DMS114 treated with DMSO at 0.1 percent for 48 hours (cell line): ENCODE measurements at regions not wholly inside any gene's neighbourhood (a gene's known extent, or its start where the extent isn't known, plus 50 kb on each side); places are given as distances from the start of the nearest gene placed in this dataset.
"Not testable (repeated sequence)": the region's sequence is repeated elsewhere in the genome, so short reads cannot be mapped to it uniquely, and the experiment has no call there.

Experiments used
- DNase-seq: peaks from one replicate; lab custom pipeline; 2025; ENCODE audit not compliant: unreplicated experiment; lab: John Stamatoyannopoulos, UW

- no peak for DNase-seq
These were observed 207.1 kb upstream of the CXorf66 start for GRCh38 chrX:140172401-140172800.

- DNase-seq, result no peak
These were observed 202.2 kb upstream of the CXorf66 start for GRCh38 chrX:140167551-140167950.

DNA sequence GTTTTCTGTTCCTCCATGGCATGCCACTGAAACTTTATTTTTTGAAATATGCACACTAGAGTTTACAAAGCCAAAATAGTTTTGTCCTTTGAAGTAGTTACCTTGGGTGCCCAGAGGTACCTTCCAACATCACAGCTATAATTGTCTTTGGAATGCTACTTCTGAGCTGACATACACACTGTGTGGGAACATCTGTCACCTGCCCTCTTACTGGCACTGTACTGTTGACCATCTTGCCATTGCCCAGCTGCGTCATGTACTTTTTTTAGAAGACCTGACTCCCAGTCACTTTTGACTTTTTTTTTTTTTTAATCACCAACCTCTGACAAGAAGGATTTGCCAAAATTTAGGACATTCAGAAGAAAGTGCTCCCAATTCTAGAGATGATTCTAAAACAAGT lies 200.5 kb upstream of the CXorf66 start:
- DNase-seq, result no peak

GRCh38 chrX:140164391-140164790 lies 199.1 kb upstream of the CXorf66 start:
- DNase-seq, result no peak

DNA sequence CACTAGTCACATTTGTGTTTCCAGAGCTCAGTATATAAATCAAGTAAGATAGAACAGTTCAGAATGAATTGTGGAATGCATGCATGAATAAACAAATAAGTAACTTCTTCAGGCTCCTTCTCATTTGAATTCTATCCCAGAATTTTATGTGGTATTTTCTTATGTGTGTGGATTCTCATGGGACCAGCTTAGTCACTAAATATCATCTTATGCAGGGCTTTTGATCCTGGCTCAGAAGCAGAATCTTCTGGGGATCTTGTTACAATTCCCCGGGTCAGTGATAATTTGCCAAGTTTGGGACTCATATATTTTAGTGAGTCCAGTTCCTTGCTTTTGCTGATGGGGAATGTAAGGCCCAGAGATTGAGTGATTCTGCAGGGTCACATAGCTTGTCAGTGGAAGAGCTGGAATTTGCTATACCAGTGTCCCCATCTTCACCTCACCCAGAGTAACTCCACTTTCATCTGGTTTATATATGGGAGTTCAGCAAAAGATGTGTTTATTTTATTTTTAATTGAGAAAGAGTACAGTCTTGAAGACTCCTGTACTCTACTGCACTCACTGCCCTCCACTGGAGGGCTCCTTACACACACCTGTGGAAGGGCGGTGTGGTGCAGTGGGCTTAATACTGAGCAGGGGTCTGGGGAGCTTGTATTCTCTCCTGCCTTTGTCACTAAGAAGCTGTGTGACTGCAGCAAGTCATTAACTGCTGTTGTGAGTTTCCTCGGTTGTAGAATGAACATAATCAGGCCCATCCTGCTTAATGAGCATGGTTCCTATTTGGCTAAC lies 198.2 kb upstream of the CXorf66 start:
- DNase-seq, result no peak

DNA sequence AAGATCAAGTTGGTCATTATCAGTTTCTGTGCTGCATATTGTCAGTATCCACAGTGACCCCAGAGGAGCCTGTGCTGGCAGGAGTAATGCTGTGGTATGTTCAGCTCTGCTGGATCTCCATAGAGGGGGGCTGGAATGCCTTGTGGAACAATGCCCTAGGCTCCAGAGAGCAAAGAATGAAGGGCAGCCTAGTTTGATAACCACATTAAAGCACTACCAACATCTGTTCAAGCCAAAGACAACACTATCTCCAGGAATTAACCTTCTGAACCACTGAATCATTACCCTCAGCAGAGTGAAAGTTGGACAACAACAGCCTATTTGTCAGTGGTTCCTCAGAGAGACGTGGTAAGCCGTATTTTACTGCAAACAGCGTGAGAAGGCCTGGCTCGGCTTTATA lies 192.3 kb upstream of the CXorf66 start:
- no peak for DNase-seq

DNA sequence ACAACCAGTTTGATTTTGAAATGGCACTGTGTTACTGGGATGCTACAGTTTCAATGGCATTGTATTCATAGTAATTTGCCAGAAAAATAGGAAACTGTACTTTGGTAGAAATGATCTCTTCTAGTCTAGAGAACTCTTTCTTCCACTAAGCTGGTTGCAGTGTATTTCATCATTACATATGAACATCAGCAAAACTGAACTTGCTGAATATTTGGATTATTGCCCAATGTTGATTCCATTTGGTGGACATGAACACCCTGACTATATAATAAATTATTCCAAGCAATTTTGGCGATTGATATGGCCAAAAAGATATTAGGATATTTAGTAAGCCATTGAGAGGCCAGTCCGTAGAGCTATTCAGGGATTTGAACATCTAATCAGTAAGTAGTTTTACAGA lies 191.8 kb upstream of the CXorf66 start:
- DNase-seq, result no peak

DNA sequence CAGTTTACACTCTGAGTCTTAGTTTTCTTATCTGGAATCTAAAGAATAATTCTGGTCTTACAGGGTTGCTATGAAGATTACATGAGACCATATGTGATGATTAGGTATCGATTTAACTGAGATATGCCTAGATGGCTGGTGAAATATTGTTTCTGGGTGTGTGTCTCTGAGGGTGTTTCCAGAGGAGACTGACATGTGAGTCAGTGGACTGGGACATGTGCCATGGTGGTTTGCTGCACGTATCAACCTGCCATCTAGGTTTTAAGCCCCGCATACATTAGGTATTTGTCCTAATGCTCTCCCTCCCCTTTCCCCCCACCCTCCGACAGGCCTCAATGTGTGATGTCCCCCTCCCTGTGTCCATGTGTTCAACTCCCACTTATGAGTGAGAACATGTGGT lies 186.0 kb upstream of the CXorf66 start:
- DNase-seq, result no peak

DNA sequence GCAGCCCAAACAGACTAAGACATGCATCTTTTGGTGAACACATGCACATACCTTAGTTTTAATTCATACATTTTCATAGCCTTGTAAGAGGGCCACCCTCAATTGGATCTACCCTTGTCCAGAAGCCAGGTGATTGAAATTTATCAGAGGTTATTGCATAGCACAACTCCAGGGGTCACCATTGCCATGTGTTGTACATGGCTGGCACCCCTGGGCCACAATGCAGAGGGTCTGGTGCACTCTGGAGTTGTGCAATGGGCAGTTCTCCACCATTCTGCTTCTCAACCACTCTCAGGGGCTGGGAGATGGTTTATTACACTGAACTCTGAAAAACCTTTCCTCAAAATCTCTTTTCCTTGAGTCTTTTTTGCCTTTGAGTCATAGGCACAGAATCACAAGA lies 184.4 kb upstream of the CXorf66 start:
- no peak for DNase-seq

DNA sequence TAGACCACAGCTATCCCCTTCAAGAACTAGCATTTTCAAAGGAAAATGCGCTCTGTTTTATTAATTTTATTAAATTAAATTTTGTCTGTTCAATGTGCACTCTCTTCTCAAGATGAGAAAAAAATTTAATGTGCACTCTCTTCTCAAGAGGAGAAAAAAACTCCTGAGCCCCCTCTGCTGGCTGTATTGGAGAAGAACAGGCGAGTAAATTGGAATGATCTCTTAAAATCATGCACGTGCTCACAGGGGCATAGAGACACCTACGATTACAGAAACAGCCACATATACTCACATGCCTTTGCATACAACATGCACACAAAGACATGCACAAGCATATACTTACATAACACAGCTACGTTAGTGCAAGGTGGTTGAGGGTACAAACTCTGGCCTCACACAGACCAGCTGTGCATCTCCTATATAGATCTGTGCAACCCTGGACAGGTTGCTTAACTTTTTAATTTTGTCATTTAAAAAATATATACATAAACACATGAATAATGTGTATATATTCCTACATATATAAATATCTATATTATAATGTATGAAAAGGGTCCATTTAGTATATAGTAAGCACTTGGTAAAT lies 176.2 kb upstream of the CXorf66 start:
- DNase-seq, result peak; percentile 5

DNA sequence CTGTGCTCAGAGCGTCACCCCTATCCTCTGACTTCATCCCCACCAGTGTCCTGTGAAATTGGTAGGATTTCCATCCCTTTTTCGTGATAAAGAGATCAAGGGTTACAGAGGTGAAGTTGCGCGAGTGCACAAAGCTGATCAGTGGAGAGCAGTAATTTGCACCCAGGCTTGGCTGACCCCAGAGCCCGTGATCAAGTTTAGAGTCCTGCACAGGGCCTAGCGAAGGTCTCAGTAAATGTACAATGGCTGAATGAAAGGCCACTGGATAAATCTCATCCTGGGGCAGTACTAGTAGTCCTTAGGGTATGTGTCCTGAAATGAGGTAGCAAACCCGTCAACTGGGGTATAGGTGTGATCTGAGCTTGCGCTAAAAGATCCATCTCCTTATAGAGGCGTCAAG lies 173.2 kb upstream of the CXorf66 start:
- DNase-seq, result not testable (repeated sequence)

- DNase-seq, result not testable (repeated sequence)
These were observed 172.7 kb upstream of the CXorf66 start for GRCh38 chrX:140138065-140138464.

- DNase-seq, result no peak
These were observed 167.6 kb upstream of the CXorf66 start for GRCh38 chrX:140132937-140133336.

- DNase-seq, result no peak
These were observed 158.1 kb upstream of the CXorf66 start for GRCh38 chrX:140123446-140123845.

DNA sequence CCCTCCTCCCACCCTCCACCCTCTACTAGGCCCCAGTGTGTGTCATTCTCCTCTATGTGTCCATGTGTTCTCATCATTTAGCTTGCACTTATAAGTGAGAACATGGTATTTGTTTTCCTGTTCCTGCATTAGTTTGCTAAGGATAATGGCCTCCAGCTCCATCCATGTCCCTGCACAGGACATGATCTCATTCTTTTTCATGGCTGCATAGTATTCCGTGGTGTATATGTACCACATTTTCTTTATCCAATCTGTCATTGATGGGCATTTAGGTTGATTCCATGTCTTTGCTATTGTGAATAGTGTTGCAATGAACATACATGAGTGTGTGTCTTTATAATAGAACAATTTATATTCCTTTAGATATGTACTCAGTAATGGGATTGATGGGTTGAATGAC lies 148.7 kb upstream of the CXorf66 start:
- DNase-seq, result not testable (repeated sequence)

DNA sequence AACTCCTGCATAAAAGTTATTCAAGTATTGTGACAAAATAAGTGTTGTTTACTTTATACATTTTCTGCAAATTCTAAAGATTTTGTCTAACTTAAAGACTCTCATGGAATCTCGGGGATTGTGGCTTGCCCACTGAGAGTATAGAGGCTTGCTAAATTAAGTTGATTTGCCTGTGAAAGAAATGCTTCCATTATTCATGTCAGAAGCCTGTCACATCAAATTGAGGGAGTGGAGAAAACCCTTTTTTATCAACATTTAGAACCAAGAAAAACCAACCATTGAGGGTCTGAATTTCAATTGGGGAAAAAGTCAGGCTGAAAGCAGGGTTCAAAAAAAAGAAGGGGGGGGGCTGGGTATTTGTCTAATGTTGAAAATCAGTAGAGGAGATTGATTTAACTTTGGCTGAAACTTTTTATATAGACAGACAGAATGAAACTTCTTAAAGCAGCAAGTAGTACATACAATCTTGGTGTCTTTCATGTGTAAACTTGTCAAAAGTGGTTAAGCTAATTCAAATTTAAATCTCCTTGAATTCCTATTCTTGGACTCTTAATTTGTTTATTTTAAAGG lies 144.8 kb upstream of the CXorf66 start:
- DNase-seq, result no peak

DNA sequence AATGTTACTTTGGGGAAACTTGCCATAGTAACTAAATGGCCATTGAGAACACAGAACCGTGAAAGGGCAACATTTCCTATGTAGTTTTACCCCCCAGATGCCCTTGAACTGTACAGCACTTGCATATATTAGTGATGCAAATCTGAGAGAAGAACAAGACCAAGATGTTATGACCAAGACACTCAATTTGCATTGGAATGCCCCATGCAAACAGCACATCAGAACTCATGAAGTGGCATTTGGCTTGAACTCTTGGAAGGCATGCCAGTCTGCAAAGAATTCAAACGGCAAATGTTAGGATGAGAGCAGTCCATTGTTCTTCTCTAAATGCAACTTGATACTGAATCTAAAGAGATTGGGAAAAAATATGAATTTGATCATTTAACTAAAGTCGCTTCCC lies 139.4 kb upstream of the CXorf66 start:
- DNase-seq, result no peak

DNA sequence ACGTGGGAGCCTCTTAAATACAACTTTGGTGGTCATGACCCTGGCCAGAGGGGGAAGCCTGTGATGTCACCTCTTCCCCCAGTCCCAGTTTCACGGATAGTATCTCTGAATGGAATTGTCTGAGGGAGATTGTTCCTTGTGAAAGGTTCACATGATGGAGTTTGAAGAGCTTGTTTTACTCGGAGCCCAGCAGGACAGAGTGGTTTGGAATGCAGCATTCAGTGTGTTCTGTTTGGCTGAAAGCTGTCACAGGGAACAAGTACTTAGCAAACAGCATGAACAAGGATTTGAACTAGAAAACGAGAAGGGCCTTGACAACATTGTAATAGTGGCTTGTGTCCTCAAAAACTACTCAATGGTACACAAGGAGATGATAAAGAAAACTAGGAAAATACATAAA lies 133.9 kb upstream of the CXorf66 start:
- no peak for DNase-seq

DNA sequence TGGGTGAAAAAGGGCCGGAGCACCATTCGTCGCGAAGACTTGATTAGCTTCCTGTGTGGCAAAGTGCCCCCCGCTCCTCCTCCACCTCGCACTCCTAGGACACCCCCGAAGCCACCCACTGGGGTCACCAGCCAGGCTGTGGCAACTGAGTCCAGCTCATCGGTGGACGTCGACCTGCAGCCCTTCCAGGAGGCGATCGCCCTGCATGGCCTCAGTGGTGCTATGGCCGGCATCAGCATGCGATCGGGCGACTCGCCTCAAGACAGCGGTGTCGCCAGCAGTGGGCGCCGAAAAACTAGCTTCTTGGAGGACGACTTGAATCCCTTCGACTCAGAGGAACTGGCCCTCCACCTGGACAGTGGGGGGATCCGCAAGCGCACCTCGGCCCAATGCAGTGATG lies 126.8 kb upstream of the CXorf66 start:
- no peak for DNase-seq

GRCh38 chrX:140091125-140091886 lies 126.0 kb upstream of the CXorf66 start:
- DNase-seq, result no peak

DNA sequence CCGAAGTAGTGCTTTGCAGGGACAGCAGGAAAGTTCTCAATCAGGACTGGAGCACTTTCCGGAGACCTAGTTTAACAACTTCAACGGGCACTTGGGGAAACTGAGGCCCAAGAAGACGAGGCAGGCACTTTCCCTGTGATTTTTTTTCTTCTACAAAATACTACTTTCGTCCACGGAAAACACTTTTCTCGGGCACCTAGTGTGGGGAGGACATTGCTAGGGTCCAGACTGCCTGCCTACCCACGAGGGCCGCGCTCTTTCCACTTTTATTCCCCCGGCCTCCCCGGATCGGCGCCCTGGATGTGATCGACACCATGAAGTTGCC lies 125.4 kb upstream of the CXorf66 start:
- DNase-seq, result no peak

- no peak for DNase-seq
These were observed 123.1 kb upstream of the CXorf66 start for GRCh38 chrX:140088438-140088837.
